GM12873 (cell line): ENCODE measurements at regions not wholly inside any gene's neighbourhood (a gene's known extent, or its start where the extent isn't known, plus 50 kb on each side); places are given as distances from the start of the nearest gene placed in this dataset.

Source experiments
- TF ChIP-seq, protein P1 (sequence below): IDR thresholded peaks from 2 replicates; pipeline ENCODE4 v1.5.1; 2012; ENCODE audit warnings: low read depth, mild to moderate bottlenecking, moderate library complexity, low read length, control low read depth; ENCODE audit not compliant: insufficient read depth; ENCODE audit errors: missing control alignments

DNA sequence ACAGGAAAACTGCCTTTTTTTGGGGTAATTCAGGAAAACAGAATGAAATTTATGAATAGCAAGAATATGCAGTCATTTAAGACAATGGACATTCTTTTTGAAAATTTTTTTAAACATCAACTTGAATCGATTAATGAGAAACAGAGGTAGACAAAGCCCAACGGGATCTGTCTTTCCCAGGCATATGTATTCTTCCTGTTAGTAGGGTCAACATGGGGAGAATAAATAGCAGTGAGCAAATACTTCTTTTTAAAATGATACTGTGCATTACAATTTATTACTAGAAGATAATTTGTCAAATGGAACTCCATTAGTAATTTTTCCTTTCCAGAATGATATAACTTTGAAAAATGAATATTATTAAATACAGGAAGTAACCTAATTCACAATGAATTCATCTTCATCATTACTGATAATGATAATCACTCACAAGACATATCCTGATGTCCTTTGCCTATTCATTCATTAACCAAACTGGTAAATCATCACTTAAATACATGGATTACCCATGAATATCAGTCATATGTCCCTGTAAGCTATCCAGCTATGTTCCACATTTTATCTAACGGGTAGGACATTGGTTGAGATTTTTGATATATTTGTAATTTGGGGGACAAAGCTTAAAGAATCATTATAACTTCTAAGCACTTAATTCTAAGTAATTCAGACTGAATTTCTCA lies 209.2 kb upstream of the CDIN1 start:
- TF ChIP-seq, protein P1, sequence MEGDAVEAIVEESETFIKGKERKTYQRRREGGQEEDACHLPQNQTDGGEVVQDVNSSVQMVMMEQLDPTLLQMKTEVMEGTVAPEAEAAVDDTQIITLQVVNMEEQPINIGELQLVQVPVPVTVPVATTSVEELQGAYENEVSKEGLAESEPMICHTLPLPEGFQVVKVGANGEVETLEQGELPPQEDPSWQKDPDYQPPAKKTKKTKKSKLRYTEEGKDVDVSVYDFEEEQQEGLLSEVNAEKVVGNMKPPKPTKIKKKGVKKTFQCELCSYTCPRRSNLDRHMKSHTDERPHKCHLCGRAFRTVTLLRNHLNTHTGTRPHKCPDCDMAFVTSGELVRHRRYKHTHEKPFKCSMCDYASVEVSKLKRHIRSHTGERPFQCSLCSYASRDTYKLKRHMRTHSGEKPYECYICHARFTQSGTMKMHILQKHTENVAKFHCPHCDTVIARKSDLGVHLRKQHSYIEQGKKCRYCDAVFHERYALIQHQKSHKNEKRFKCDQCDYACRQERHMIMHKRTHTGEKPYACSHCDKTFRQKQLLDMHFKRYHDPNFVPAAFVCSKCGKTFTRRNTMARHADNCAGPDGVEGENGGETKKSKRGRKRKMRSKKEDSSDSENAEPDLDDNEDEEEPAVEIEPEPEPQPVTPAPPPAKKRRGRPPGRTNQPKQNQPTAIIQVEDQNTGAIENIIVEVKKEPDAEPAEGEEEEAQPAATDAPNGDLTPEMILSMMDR = no peak

DNA sequence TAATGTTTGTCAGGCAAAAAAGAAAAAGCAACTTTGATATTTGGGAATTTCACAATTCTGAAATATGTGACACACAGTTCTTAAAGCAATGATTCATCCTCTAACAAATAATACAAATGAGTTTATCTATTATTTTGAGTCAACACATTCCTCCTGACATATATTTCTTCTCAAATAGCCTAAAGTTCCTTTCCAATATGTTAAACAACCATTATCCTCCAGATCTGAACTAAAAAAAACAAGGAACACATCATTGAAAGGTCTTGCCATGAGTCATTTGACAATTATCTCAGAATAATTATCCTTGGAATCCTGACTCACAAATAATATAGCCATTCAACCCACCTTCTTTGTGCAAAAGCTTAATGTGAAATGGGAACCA lies 208.7 kb upstream of the CDIN1 start:
- TF ChIP-seq, protein P1 = no peak

DNA sequence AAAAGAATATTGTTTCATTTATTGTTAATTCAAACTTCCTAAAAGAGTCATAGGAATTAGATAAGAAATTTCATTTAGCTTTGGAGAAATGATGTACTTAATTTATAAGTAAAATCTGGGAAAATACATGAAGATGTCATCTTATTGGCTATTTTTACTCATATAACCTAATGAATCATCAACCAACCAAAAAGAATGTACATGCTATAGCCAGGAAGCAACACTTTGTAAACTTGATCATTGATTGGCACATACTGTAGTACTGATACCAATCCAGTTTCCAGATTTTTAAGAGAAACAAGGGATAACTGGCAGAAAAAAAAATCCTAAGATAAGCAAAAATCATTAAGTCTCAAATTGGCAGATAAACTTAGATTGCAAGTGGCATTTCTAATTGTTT lies 207.9 kb upstream of the CDIN1 start:
- TF ChIP-seq, protein P1 = no peak

DNA sequence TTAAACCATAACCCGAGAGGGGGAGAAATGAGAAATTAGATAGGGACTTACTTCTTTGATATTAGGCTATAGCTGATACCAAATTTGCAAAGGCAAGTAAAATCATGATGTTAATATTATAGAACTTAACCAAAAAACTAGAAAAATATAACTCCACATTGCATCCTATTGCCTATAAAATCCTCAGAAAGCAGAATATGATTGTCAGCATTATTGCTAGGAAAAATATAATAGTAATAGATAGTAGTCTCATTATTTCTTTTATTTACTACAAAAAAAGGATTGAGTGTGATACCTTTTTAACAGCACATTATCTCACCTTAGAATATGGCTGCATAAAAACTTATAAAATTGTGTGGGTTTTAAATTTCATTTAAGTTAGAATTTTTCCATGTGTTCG lies 206.5 kb upstream of the CDIN1 start:
- TF ChIP-seq, protein P1 = no peak

DNA sequence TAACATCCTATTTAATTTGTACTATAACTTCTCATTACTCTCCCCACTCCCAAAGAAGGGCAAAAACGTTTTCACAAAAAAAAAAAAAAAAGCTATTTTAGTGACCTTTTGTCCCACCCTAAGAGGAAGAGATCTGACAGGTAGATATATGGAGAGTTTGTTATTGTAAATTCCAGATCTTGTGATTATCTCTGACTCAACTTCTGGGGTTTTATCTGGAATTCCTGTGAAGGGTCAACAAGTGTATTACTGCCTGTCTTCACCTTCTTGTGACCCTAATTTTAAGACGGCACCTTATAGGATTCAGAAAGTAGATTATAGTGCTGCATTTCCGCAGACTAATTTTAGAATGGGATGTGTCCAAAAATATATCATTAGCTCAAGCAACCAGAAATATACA lies 205.9 kb upstream of the CDIN1 start:
- TF ChIP-seq, protein P1 = no peak

DNA sequence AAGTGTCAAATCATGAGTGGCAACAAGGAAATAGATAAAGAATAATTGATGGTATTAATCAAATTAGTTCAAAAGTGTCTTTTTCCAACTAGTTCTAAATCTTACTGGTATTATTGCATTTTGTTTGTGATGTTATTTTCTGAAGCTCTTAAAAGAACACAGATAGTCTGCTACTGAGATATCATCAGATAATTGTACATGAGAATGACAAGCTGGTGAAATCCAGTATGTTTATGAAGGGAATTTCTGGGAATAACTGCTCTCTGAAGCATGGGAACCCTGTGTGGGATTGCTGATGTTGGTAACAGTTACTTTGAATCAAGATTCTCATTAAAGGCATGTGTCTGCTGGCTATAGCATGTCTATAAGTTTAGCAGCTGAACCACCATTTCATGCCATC lies 190.3 kb upstream of the CDIN1 start:
- TF ChIP-seq, protein P1 = no peak

DNA sequence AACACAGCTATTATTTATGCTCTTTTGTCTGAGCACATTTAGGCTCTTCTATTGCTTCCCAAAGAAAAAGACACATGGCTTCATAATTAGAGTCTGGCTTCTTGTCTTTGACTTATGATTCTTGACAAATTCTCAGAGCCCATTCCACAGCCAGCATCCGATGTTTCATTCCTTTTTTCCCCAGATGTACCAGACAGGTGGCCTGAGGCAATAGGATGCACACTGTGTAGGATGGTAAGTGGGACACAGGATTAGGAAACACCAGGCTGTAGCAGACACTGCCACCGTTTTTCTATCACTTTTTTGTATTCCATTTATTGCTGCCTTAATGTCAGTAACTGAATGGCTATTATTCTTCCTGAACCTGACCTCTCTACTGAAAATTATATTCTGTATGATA lies 188.9 kb upstream of the CDIN1 start:
- TF ChIP-seq, protein P1 = no peak
